ENCODE measurements at regions not wholly inside any gene's neighbourhood (a gene's known extent, or its start where the extent isn't known, plus 50 kb on each side); places are given as distances from the start of the nearest gene placed in this dataset.
"Not testable (repeated sequence)": the region's sequence is repeated elsewhere in the genome, so short reads cannot be mapped to it uniquely, and the experiment has no call there.

DNA sequence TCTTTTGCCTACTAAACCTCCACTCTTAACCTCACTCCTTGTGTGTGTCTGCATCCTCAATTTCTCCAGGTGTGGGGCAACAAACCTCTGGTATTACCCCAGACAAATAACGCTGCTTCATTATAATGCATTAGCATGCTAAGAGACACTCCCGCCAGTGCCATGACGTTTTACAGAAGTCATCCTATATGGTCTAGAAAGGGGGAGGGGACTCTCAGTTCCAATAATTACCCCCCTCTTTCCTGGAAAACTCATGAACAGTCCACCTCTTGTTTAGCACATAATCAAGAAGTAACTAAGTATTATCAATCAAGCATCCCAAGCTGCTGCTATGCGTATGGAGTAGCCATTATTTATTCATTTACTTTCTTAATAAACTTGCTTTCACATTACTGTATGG, 364.5 kb downstream of the TYW1 start:
- no peak for DNase-seq

GRCh38 chr7:67364441-67365017, 367.9 kb downstream of the TYW1 start:
- DNase-seq: no peak

DNA sequence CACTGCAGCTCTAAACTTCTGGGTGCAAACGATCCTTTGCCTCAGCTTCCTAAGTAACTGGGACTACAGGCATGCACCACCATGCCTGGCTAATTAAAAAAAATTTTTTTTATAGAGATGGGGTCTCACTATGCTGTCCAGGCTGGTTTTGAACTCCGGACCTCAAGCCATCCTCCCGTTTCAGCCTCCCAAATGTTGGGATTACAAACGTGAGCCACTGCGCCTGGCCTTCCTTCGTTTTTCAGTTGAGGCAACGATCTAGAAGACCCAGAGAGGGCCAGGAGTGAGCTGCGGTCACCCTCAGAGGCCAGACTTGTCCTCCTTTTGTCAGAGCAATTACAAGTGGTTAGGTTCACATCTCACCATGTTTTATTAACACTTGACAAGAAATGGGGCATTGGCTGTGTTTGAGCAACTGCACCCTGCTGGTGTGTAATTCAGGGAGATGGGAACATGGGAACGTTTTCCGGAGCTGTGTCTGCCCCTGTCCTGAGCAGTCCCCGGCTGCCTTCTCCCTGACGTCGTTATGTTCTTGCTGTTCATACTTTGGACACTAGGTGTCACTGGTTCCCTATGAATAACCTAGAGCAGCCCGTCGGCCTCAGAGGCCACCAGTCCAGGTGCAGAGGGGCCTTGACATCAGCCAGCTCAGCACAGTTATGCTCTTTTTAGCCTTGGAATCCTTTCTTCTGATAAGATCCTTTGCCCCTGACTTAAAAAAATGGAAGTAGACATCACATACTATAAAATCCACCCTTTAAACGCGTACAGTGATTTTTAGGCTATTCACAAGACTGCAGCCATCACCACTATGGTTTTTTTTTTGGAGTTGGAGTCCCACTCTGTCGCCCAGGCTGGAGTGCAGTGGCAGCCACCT, 375.0 kb downstream of the TYW1 start:
- peak; percentile 9 for DNase-seq

GRCh38 chr7:67373389-67373788, 376.8 kb downstream of the TYW1 start:
- DNase-seq: not testable (repeated sequence)

- no peak for DNase-seq
These were observed 378.8 kb downstream of the TYW1 start for GRCh38 chr7:67375427-67375826.

GRCh38 chr7:67377939-67378862, 381.6 kb downstream of the TYW1 start:
- DNase-seq: peak; percentile 29

GRCh38 chr7:67380326-67380725, 383.7 kb downstream of the TYW1 start:
- no peak for DNase-seq

- DNase-seq: no peak
These were observed 384.2 kb downstream of the TYW1 start for GRCh38 chr7:67380858-67381257.

DNA sequence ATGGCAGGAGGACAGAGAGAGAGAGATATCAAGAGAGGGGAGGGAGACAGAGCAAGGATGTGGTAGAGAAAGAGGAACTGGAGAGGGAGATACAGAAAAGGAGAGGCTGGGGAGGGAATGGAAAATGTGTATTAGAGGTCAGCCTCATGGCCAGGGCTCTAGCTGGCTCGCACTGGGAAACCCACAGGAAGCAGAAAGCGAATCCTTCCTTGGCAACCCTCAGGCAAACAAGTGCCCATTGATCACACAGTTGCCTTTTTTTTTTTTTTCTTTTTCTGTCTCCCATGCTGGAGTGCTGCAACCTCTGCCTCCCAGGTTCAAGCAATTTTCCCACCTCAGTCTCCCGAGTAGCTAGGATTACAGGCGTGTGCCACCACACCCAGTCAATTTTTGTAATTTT, 391.2 kb downstream of the TYW1 start:
- no peak for DNase-seq

GRCh38 chr7:67391168-67391567, 394.5 kb downstream of the TYW1 start:
- no peak for DNase-seq

DNA sequence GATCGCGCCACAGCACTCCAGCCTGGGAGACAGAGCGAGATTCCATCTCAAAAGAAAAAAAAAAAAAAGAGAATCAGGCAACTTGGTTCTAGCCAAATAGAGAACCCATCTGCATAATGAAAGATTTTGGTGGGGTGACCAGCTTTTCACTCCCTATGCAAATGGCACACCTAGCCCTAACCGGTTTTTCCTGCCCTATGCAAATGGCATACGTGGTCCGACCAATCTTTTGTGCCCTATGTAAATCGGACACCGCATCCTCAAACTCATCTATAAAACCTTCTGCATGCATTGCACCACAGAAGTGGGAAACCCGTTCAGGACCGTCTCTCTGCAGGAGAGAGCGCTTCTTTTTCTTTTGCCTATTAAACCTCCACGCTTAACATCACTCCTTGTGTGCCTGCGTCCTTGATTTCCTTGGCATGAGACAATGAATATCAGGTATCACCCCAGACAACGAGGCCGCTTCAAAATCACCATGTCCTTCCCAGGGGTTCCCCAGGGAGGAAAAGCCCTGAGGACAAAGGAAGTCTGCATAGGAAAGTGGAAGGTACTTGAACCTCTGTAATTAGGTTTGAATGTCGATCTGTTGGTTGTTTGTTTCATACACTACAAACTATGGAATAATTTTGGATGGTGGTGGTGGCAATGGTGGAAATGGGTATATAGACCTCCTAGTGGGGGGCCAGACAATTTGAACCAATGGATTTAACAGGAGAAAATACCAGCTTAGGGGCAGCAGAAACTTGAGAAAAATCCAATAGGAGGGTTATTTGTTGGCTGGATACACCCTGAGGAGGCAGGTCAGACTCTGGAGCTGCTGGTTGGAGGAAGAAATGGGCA, 396.2 kb downstream of the TYW1 start:
- DNase-seq: no peak

DNA sequence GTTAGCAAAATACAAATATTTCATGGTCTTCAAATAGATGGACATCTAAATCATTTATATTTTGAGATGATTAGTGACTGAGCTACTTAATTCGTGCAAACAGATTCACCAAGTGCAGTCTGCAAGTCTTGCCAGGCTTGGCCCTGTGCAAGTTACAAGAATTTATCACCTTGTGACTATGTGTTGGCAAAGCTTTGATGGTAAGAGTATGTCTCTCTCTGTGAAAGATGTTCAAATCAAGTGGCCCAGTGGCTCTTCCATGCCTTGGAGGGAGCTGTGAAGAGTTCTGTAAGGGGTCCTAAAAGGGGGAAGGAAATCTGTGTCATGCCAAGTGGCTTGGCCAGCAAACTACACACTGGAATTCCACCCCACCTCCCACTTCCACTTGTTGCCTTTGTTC, 397.3 kb downstream of the TYW1 start:
- no peak for DNase-seq

DNA sequence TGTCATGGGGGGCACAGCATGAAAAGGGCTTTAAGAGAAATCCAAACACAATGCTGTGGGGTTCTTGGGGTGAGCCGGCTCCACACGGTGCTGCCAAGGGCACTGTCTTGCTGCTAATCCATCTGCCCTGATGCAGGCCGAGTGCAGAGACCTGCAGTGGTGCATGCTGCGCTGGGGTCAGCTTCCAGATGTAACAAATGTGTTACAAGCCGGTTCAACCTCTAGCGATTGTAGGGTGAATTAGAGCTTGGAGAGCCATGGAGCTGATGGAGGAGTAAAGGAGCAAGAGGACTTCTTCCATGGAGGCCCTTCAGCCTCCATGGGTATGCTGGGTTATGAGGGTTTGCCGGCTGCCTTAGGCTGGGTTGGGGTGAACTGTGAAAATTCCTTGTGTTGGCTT, 402.3 kb downstream of the TYW1 start:
- no peak for DNase-seq

GRCh38 chr7:67401492-67401891, 404.9 kb downstream of the TYW1 start:
- DNase-seq: no peak

DNA sequence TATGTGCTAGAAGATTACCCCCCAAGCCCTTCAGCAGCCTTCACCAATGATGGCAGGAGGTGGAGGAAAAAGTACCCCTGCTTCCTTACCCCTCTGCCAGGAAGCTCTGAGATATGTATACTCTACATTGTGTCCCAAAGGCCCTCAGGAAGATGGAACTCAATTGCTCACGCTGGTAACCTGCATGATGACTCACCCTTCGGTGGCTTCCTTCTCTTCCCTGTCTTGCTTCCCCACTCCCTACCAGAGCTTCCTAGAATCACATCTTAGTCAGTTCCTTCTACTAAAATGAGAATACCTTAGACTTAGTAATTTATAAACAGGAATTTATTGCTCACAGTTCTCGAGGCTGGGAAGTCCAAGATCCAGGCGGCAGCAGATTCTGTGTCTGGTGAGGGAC, 405.6 kb downstream of the TYW1 start:
- no peak for DNase-seq

- DNase-seq: no peak
These were observed 410.3 kb downstream of the TYW1 start for GRCh38 chr7:67406976-67407375.

- no peak for DNase-seq
These were observed 410.9 kb downstream of the TYW1 start for GRCh38 chr7:67407392-67408071.

- DNase-seq: no peak
These were observed 411.5 kb downstream of the TYW1 start for GRCh38 chr7:67408109-67408508.

- no peak for DNase-seq
These were observed 417.0 kb downstream of the TYW1 start for GRCh38 chr7:67413670-67414069.

DNA sequence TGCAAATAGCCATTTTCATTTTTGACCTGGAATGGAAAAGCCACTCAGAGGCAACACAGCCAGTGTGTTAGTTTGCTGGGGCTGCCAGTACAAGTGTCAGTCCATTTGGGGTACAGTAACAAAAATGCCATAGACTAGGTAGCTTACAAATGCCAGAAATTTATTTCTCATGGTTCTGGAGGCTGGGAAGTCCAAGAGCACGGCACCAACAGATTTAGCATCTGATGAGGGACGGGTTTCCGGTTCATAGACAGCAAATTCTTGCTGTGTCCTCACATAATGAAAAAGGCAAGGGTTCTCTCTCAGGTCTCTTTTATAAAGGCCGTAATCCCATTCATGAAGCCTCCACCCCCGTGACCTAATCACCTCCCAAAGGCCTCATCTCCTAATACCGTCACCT, 418.2 kb downstream of the TYW1 start:
- DNase-seq: no peak

- DNase-seq: no peak
These were observed 426.0 kb downstream of the TYW1 start for GRCh38 chr7:67422601-67423000.

GRCh38 chr7:67423065-67423464, 426.4 kb downstream of the TYW1 start:
- no peak for DNase-seq

All from GF-D8 (cell line).